Iris pigment epithelial cell (primary cell): ENCODE measurements at regions not wholly inside any gene's neighbourhood (a gene's known extent, or its start where the extent isn't known, plus 50 kb on each side); places are given as distances from the start of the nearest gene placed in this dataset.
A peak's percentile ranks its signal among the peaks of the same experiment; 100 is the strongest.
"Not testable (repeated sequence)": the region's sequence is repeated elsewhere in the genome, so short reads cannot be mapped to it uniquely, and the experiment has no call there.

ENCODE experiments used
- DNase-seq: peaks from one replicate; pipeline ENCODE4 v3.0.0-alpha.2; 2011; ENCODE audit warnings: low read depth

DNA sequence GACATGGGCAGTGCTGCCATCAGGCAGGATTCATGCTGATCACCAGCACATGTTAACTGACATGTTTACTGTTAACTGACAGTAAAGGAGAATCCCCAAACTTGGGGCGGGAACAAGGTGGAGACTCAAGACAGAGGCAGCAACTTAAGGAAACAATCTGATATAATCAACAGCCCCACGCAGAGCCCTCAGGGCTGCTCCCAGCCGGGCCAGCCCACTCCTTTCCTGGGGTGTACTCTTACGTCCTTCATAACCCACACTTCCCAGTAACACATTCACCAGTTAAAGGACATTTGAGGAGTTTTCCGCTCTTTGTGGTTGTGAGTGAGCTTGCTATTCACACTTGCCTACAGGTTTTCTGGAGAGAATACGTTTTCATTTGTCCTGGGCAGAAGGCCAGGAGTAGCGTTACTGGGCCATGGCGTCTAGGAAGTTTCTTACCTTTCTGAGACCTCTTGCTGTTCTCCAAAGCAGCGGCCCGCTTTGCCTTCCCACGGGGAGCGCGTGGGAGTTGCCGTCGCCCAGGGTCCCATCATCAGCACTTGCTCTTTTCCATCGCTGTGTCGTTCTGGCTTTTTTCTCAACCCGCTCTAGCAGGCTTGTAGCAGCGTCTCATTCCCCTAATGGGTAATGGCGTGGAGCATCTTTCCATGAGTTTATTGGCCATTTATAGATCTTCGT, 56.4 kb downstream of the FOXF2 start:
- DNase-seq: no peak

DNA sequence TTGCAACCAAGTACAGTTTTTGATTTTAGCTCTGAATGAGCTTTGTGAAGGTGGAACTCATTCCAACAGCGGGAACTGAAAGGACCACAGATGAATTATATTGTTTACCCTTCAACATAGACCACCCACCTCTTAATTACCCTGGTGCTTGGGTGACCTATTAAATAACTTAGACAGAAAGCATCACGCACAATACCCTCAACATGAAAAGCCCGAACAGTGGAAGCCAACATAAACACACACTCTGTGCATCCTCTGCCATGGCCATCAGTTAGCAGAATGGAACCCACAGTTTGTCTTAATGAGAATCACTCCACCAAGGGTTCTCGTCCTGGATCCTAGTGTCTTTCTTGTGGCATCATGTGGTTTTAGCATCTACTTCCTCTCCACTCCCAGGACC, 60.5 kb downstream of the FOXF2 start:
- DNase-seq: no peak

DNA sequence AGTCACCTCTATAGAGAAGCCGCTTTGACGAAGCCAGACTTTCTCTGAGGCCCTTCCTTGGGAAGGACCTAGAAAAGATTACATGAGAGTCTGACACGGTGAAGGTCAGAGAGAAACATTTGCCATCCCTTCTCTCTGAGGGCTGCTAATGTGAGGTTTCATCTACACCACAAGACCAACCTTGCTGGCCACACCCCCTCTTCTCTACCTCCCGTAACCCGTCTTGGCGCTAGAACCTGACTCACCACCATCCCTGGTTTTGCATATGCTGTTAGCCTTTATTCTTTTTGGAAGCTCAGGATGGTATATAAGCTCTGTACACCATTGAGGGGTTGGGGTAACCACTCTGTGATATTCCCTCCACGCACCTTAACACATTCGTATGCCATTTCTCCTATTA, 63.6 kb downstream of the FOXF2 start:
- DNase-seq: no peak

DNA sequence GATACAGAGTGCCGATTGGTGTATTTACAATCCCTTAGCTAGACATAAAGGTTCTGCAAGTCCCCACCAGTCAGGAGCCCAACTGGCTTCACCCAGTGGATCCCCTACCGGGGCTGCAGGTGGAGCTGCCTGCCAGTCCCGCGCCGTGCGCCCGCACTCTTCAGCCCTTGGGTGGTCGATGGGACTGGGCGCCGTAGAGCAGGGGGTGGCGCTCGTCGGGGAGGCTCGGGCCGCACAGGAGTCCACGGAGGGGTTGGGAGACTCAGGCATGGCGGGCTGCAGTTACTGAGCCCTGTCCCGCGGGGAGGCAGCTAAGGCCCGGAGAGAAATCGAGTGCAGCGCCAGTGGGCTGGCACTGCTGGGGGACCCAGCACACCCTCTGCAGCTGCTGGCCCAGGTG, 67.4 kb downstream of the FOXF2 start:
- DNase-seq: not testable (repeated sequence)

DNA sequence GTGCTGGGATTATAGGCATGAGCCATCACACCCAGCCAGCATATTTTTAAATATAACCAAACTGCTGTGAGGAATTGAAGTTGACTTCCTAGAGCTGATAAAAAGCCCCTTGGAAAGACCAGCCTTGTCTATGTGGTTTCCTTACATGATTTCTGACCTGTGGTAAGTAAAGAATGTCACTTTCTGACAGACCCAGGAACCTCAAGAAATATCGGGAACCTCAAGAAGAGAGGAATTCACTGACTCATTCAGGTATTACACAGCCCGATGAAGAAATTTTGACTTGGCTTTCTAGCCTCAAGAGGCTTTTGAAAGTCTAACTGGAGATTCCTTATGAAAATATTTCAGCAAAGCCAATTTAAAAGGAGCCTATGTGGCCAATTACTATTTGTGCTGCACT, 71.8 kb downstream of the FOXF2 start:
- peak; percentile 94 for DNase-seq

DNA sequence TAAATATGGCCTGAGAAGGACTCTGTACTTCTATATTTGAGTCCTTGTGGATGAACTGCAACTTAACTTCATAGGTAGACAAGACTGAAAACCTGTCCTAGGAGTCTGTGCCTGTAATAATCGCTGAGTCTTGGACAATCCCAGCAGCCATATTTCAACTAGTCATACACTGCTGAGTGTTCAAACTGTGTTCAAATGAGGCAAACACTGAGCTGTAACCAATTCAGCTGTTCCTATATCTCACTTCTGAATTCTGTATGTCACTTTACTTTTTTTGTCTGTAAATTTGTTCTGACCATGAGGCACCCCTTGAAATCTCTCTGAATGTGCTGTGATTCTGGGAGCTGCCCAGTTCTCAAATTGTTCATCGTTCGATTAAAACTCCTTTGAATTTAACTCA, 72.4 kb downstream of the FOXF2 start:
- no peak for DNase-seq

DNA sequence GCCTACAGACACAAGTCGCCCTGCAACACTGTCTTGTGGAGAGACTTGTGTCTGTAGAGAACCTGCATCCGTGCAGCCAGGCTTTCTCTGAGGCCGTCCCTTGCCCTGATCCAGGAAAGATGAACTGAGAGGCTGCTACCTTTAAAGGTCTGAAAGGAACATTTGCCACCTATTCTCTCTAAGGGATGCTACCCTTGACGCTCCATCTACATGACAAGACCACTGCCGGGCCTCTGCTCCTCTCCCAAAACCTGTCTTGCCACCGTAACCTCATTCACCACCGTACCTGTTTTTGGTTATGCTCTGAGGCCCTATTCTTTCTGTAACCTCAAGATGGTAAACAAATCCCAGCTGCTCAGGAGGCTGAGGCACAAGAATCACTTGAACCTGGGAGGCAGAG, 73.9 kb downstream of the FOXF2 start:
- DNase-seq: no peak

DNA sequence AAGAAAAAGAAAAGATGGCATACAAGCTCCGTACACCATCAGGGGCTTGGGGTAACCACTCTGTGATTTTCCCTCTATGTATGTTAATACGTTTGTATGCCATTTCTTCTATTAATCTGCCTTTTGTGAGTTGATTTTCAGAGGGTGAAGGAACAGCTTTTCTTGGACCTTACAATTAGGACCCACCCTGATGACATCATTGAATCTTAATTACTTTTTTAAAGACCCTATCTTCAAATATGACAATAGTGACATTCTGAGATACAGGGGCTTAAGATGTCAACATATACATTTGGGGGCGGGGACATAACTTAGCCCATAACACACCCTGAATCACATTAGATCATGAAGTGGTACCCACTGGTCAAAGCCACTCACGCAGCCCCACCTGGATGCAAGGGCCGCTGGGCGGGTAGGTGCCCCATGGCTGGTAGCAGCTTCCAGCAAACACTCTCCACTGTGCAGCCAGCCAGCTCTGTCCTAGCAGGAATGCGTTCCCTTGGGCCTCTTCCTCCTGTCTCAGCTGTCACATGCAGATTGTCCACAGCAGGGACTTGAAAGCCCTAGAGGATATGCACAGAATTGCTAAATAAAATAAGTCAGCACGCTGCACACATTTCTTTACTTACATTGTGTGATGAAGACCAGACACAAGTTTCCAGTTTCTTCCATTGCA, 74.5 kb downstream of the FOXF2 start:
- DNase-seq: no peak

DNA sequence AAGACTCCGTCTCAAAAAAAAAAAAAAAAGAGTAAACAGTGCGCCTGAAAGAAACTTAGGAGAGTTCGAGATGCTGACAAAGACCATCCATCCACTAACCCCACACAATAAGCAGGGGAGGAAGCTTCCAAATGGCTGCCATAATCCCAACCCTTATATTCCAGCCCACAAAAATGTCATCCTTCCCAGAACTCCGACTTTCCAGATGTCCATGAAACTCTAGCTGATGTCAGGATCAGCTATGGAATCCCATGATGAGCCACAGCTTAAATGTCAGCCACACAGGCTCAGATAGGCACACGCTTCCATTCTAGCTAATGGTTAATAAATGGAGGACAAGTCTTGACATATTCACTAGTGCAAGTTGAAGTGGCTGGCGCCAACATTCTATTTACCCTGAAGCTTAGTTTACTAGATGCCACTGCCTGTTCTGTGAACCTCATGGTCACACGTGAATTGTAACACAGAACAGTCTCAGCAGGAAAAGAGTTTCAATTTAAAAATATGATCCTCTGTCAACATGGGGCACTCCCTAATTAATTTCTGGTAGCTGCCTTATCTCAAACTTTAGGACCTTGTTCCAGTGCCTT, 75.5 kb downstream of the FOXF2 start:
- no peak for DNase-seq

DNA sequence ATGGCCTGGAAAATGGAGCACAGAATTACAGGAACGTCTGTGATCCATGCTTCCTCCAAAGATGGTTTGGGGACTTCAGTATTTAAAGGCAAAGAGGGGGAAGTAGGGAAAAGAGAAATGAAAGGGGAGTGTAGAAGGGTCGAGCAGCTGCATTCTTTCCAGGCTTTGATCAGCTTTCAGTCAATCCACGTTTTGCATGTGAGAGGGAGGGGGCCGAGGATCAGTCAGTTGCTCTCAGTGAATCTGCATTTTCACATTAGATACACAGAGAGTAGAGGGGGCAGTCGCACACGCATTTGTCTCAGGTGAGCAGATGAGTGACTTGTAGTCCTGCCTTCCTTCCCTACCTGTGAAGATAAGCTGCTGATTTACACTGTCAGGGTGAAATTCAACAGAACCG, 78.8 kb downstream of the FOXF2 start:
- no peak for DNase-seq

DNA sequence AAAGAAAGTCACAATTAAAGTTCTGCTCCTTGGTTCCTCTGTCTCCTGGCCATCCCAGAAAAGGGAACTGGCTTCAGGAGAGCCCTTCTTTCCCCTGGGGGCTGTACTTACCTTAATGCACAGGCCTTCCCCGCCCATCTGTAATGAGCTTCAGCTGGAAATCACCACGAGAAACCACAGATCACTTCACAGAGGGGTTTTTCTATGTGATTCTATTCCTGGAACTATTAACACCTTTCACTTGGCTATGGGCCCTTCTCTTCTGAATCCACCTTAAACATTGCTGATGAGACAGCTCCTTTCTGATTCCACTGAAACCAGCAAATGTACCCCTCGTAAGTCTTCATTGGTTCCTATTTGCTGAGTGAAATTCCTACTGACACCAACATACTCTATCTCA, 80.7 kb downstream of the FOXF2 start:
- no peak for DNase-seq

DNA sequence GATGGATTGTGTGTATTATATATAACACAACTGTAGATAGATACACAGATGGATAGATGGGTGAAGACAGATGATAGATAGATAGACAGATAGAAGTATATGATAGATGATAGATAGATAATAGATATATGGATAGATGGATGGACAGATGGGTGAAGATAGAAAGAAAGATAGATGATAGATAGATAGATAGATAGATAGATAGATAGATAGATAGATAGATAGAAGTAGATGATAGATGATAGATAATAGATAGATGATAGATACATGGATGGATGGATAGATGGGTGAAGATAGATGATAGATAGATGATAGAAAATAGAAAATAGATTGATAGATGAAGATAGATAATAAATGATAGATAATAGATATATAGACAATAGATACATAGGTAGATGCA, 83.3 kb downstream of the FOXF2 start:
- no peak for DNase-seq

DNA sequence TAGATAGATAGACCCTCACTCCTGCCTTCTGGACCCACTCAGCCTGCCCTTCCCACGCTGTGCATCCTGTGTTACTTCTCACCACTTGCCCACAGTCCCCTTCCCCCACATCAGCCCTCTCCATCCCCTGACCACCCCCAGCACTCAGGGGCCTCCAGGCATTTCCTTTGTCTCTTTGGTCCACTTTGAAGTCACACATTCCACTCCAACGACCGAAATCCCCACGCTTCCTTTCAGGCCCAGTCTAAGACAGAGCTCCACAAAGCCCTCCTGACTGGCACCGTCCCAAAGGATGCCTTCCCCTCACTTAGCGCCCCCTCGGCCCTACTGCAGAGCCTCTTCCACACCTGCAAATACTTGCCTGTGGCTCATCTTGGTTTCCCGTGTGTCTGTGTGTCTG, 83.8 kb downstream of the FOXF2 start:
- no peak for DNase-seq

DNA sequence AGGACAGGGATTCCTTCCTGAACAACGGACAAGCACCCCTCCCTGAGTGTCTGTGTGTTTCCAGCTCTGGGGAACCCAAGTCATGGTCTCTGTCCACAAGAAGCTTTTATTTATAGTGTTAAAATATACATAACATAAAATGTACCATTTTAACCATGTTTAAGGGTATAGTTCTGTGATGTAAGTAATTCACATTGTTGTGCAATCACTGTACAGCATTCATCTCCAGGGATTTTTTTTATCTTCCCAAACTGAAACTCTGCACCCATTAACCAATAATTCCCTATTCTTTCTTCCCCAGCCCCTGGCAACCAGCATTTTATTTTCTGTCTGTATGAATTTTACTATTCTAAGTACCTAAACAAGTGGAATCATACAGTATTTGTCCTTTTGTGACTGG, 84.2 kb downstream of the FOXF2 start:
- no peak for DNase-seq

DNA sequence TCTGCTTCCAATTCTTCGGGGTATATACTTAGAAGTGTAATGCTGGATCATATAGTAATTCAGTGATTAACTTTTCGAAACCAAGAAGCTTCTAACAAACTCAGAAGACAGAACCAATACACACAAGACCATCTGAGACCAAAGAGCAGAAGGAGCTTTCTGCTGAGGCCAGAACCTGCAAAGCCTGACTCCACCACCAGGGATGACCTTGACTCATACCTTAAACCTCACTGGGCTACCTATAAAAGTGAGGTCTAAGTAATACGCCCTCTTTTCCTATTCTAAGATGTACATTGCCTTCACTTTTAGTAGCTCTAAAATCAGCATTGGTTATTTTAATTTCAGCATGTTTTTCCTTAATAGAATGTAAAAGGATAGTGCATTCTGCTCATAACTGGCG, 84.8 kb downstream of the FOXF2 start:
- DNase-seq: no peak

DNA sequence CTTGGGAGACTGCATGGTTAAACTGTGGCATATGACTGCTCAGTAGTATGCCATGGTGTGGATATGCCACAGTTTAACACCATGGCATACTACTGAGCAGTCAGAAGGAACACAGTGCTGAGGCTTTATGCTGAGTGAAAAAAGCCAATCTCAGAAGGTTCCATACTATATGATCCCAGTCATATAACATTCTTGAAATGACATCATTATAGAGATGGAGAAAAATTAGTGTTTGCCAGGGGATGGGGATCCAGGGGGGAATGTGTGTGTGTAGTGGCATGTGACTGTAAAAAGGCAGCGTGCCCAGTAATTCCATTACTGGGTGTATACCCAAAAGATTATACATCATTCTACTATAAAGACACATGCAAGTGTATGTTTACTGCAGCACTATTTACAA, 85.8 kb downstream of the FOXF2 start:
- DNase-seq: no peak

DNA sequence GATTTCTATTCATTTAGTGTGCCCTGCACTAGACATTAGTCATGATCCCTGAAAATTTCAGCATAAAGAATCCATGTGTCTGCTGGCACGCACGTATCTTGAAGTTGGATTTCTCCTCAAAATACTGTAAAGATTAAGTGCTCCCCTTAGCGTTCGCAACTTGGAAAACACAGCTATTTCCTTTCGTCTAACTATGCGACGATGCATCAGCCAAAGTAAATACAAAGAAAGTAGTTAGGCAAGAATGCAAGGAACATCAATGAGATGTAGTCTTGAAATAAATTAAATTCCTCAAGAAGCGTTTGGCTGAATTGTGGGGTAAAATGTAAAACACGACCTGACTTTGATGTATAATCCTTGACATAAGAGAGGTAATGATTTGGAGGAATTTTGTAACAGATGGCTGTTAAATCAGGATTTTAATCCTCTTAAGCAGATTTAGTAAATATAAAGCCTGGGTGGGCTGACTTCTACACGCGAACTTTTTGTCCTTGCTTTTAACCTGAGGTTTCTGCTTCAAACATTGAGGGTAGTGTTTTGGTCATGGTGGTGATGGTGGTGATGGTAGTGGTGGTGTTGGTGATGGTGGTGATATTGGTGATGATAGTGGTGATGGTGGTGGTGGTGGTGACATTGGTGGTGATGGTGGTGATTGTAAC, 88.2 kb downstream of the FOXF2 start:
- DNase-seq: peak; percentile 87

DNA sequence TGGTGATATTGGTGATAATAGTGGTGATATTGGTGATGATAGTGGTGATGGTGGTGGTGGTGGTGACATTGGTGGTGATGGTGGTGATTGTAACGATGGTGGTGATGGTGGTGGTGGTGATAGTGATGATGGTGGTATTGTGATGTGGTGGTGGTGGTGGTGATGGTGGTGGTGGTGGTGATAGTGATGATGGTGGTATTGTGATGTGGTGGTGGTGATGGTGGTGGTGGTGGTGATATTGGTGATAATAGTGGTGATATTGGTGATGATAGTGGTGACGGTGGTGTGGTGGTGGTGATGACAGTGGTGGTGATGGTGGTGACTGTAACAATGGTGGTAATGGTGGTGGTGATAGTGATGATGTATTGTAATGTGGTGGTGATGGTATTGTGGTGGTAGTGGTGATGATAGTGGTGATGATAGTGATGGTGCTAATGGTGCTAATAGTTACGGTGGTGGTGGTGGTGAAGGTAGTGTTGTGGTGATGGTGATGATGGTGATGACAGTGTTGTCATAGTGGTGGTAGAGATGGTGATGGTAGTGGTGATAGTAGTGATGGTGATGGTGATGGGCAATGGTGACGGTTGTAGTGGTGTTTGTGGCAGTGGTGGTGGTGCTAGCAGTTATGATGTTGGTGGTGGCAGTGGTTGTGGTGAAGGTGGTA, 88.9 kb downstream of the FOXF2 start:
- DNase-seq: not testable (repeated sequence)

DNA sequence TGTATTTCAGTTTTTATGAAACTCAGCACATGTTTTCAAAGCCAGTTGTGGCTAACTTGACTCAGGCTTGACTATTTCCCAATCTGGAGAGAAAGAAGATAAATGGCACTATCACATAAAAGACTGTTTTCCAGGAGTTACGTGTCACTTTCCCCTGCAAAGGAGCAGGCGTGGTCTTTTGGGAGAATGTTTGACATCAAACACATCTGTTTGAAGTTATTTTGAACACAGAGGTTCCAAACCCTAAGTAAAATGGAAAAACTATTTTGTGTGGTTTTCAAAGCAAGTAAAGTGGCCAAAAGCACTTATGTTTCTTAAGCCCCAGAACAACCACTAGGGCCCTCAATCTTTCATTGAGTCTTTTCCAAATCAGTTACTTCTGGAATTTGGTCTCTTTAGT, 89.7 kb downstream of the FOXF2 start:
- peak; percentile 58 for DNase-seq

DNA sequence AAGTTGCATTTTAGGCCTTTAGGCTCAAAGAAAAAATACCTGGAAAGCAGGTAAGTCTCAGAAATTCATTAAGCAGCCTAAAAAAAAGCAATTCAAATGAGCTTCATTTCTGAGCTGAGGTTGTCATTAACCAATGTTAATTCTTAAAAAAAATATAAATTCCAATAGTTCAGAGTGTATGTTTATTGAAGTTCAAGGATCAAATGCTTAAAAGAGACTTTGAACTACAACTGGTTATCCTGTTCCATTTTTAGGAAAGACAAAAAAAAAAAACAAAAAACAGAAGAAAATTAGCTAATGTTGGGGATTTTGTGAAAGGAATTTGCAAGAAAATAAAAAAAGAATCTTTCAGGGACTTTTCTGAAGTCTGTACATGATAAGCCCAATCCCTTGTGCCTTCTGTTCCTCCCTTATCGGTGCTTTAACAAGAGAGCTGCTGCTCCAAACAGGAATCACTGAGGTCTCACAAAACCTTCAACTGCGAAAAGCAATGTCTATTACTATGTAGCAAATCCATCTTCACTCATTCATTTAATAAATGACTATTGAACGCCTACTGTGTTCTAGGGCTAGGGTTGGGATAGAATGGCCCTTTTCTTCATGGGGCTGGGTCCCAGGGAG, 90.3 kb downstream of the FOXF2 start:
- DNase-seq: no peak

DNA sequence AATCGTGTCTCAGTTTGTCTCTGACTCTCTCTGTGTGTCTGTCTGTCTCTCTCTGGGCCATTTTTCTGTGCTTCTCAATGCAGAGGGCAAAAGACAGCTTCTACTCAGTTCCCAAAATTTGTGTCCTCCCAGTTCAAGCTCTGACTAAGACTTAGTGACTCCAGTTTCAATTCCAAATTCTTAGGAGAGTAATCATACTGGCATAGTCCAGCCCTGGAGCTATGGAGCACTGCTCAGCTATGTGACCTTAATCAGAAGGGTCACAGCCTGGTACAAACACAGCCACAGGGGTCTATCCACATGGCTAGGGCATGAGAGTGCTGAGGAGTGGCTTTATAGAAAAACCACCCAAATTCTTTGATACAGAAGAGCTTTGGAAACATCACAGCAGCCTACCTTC, 91.9 kb downstream of the FOXF2 start:
- DNase-seq: peak; percentile 74
